BLaER1 (cell line): ENCODE measurements at regions not wholly inside any gene's neighbourhood (a gene's known extent, or its start where the extent isn't known, plus 50 kb on each side); places are given as distances from the start of the nearest gene placed in this dataset.
"Not testable (repeated sequence)": the region's sequence is repeated elsewhere in the genome, so short reads cannot be mapped to it uniquely, and the experiment has no call there.

Experiments used
- H3K27ac ChIP-seq: shearing (Covaris generic); formaldehyde crosslinking; 2 replicates; pipeline ENCODE4 v1.8.1; 2022
- H3K27me3 ChIP-seq: shearing (Covaris generic); formaldehyde crosslinking; 2 replicates; pipeline ENCODE4 v1.8.1; 2022
- H3K36me3 ChIP-seq: shearing (Covaris generic); formaldehyde crosslinking; 2 replicates; pipeline ENCODE4 v1.8.1; 2022
- H3K4me1 ChIP-seq: shearing (Covaris generic); formaldehyde crosslinking; 2 replicates; pipeline ENCODE4 v1.8.1; 2022
- H3K4me2 ChIP-seq: shearing (Covaris generic); formaldehyde crosslinking; 2 replicates; pipeline ENCODE4 v1.8.1; 2022
- H3K4me3 ChIP-seq: shearing (Covaris generic); formaldehyde crosslinking; 2 replicates; pipeline ENCODE4 v1.8.1; 2022
- H3K9ac ChIP-seq: shearing (Covaris generic); formaldehyde crosslinking; 2 replicates; pipeline ENCODE4 v1.8.1; 2022
- H3K9me3 ChIP-seq: shearing (Covaris generic); formaldehyde crosslinking; 2 replicates; pipeline ENCODE4 v1.8.1; 2022
- H4K20me1 ChIP-seq: shearing (Covaris generic); formaldehyde crosslinking; 2 replicates; pipeline ENCODE4 v1.8.1; 2022
- Cebpa-rat ChIP-seq: shearing (Covaris generic); IDR thresholded peaks from 2 replicates; pipeline ENCODE4 v1.8.1; 2022

DNA sequence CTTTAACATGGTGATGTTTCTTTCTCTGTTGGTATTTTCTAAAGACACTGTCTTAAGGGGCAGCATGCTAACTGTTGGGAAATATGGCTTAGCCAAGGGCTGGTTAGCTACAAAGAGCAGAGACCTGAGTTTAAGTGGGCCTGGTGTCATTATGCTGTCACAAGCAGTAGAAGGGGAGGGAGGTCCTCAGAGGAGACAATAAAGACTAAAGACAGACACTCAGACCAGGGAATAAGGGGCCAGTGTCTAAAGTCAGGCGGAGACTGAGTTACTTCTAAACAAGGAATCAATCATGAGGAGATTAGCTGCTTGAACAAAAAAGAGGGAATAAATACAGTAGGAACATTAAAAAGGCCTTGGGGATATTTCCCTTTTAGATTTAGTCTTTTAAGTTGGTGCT, 142.7 kb upstream of the DPPA4 start:
- no peak overlapping the region for H3K9ac ChIP-seq
- no peak overlapping the region for H3K4me2 ChIP-seq
- no peaks in the 10 kb centered on the region for H3K9me3 ChIP-seq
- H3K27ac ChIP-seq, result no peak overlapping the region
- H3K4me3 ChIP-seq, result no peak overlapping the region
- H3K36me3 ChIP-seq, result no peaks in the 10 kb centered on the region
- no peaks in the 10 kb centered on the region for H4K20me1 ChIP-seq
- TF ChIP-seq Cebpa-rat, result no peak
- no peaks in the 10 kb centered on the region for H3K4me1 ChIP-seq
- H3K27me3 ChIP-seq, result no peaks in the 10 kb centered on the region

DNA sequence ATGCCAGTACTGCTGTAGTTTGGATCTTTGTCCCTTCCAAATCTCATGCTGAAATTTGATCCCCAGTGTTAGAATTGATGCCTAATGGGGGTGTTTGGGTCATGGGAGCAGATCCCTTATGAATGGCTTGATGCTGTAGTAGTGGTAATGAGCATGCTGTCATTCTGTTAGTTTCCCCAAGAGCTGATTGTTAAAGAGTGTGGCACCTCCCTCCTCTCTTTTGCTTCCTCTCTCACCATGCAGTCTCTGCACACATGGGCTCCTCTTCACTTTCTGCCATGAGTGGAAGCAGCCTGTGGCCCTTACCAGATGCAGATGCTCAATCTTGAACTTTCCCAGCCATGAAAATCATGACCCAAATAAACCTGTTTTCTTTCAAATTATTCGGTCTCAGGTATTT, 141.3 kb upstream of the DPPA4 start:
- Histone ChIP-seq H3K9ac (no peak overlapping the region), H3K27me3 (no peaks in the 10 kb centered on the region), H3K9me3 (no peaks in the 10 kb centered on the region), H4K20me1 (no peaks in the 10 kb centered on the region), H3K4me3 (no peak overlapping the region), H3K27ac (no peak overlapping the region), H3K4me1 (no peaks in the 10 kb centered on the region), H3K4me2 (no peak overlapping the region), H3K36me3 (no peaks in the 10 kb centered on the region)
- no peak for TF ChIP-seq Cebpa-rat

DNA sequence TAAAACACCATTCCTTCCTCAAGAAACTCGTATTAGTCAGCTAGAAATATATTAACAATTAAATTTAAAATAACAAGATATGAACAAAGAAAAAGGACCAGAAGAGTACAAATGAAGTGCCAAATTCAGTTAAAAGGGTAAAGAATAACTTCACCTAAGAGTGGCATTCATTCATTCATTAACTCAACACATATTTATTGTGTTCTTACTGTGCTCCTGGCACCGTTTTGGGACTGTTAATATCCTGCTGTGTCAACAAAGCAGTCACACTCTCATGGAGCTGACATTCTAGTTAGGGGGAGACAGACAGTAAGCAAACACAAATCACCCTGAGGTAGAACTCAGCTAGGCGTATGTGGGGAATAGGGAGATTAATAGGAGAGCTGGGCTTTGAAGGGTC, 123.6 kb upstream of the DPPA4 start:
- Histone ChIP-seq H3K4me1 (no peaks in the 10 kb centered on the region), H3K36me3 (no peaks in the 10 kb centered on the region), H3K4me2 (no peak overlapping the region), H3K27me3 (no peaks in the 10 kb centered on the region), H3K4me3 (no peak overlapping the region), H3K9me3 (peaks cover 7% of the 10 kb centered on the region; the same call in 1 of the 2 replicates), H3K27ac (no peak overlapping the region), H3K9ac (no peak overlapping the region), H4K20me1 (no peaks in the 10 kb centered on the region)
- no peak for TF ChIP-seq Cebpa-rat

DNA sequence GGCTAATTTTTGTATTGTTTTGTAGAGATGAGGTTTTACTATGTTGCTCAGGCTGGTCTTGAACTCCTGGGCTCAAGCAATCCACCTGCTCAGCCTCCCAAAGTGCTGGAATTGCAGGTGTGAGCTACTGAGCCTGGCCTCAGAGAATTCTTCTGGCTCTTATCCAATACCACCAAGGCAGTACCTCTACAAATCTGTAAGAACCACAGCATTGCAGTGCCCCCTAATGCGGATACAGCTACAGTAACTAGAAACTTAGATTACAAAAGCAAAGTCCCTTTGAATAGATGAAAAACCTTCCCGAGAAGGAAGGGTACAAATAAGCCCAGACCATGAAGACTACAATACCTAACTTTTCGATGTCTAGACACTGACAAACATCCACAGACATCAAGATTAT, 107.9 kb upstream of the DPPA4 start:
- Histone ChIP-seq H3K9ac (no peak overlapping the region), H3K4me1 (no peaks in the 10 kb centered on the region), H3K4me2 (no peak overlapping the region), H4K20me1 (no peaks in the 10 kb centered on the region), H3K9me3 (peaks cover 4% of the 10 kb centered on the region; the same call in 1 of the 2 replicates), H3K27me3 (no peaks in the 10 kb centered on the region), H3K36me3 (no peaks in the 10 kb centered on the region), H3K27ac (no peak overlapping the region), H3K4me3 (no peak overlapping the region)
- no peak for TF ChIP-seq Cebpa-rat

DNA sequence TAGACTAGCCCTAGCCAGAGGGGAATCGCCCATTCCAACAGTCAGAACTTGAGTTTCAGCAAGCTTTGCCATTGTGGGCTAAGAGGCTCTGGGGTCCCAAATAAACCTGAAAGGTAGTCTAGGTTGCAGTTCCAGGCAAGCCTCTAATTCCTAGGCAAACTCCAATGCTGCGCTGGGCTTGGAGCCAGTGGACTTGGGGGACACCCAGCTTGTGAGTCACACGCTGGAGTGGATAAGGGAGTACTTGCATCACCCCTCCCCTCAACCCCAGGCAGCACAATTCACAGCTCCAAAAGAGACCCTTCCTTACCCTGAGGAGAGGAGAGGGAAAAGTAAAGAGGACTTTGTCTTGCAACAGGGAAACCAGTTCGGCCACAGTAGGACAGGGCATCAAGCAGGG, 105.2 kb upstream of the DPPA4 start:
- no peaks in the 10 kb centered on the region for H3K36me3 ChIP-seq
- TF ChIP-seq Cebpa-rat, result no peak
- H3K4me1 ChIP-seq, result no peaks in the 10 kb centered on the region
- H3K27ac ChIP-seq, result no peak overlapping the region
- H3K9me3 ChIP-seq, result peaks cover 4% of the 10 kb centered on the region; the same call in 1 of the 2 replicates
- no peak overlapping the region for H3K9ac ChIP-seq
- H3K27me3 ChIP-seq, result no peaks in the 10 kb centered on the region
- no peak overlapping the region for H3K4me2 ChIP-seq
- H4K20me1 ChIP-seq, result no peaks in the 10 kb centered on the region
- H3K4me3 ChIP-seq, result no peak overlapping the region

DNA sequence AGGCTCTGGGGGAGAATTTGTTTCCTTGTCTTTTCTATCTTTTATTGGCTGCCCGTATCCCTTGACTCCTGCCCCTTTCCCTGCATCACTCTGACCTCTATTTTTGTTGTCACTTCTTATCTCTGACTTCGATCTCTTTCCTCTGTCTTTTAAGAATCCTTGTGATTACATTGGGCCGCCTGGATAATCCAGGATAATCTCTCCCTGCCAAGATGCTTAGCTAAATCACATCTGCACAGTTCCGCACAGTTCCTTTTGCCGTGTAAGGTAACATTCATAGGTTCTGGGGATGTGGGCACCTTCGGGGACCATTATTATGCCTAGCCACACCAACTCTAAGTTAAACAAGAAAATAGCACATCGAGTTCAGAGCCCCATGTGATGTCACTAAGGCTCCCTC, 103.0 kb upstream of the DPPA4 start:
- H3K4me1 ChIP-seq, result no peaks in the 10 kb centered on the region
- H3K27ac ChIP-seq, result no peak overlapping the region
- no peak for TF ChIP-seq Cebpa-rat
- no peaks in the 10 kb centered on the region for H3K27me3 ChIP-seq
- no peak overlapping the region for H3K4me2 ChIP-seq
- no peak overlapping the region for H3K4me3 ChIP-seq
- H3K9me3 ChIP-seq, result no peaks in the 10 kb centered on the region; the same call in 1 of the 2 replicates
- H4K20me1 ChIP-seq, result no peaks in the 10 kb centered on the region
- no peaks in the 10 kb centered on the region for H3K36me3 ChIP-seq
- H3K9ac ChIP-seq, result no peak overlapping the region

DNA sequence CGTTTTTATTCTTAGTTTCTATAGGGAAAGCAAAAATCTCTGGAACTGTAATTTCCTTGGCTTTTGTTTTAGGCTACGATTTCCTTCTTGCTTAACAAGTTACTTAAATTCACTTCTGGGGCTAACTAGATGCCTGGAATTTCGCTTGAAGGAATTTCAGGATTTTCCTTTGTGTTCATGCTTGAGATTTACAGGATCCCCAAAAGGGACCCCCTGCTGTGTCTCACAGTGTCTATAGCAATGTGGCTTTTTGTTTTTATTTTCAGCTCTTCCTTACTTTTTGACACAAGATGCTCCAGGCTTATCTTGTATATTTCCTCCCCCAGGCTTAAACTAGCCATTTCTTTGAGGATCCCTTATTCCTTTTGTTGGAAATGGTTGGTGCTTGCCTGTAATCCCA, 95.5 kb upstream of the DPPA4 start:
- no peaks in the 10 kb centered on the region for H3K36me3 ChIP-seq
- no peak overlapping the region for H3K9ac ChIP-seq
- no peaks in the 10 kb centered on the region for H3K27me3 ChIP-seq
- no peak overlapping the region for H3K4me2 ChIP-seq
- H3K4me3 ChIP-seq, result no peak overlapping the region
- no peaks in the 10 kb centered on the region for H3K9me3 ChIP-seq
- no peaks in the 10 kb centered on the region for H4K20me1 ChIP-seq
- H3K4me1 ChIP-seq, result no peaks in the 10 kb centered on the region
- no peak overlapping the region for H3K27ac ChIP-seq
- TF ChIP-seq Cebpa-rat, result no peak

DNA sequence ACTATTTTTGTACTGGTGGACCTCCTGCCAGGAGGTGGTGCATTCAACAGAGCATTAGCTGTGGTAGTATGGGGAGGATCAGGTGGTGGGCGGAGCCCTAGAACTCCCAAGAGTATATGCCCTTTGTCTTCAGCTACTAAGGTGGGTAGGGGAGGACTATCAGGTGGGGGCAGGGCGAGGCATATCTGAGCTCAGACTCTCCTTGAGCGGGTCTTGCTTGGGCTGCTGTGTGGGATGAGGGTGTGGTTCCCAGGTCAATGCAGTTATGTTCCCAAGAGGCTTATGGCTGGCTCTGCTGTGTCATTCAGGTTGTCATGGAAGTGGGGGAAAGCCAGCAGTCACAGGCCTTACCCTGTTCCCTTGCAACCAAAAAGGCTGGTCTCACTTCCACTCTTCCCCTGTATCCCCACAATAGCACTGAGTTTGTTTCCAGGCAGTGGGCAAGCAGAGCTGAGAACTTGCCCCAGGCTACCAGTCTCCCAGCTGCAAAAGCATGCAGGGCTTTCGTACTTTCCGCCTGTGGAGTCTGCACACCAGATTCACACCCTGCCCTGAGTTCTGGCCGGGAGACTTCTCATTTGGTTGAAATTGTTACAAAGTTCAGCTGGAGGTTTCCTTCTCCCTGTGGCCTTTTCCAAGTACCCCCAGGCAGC, 93.7 kb upstream of the DPPA4 start:
- H3K27ac ChIP-seq, result no peak overlapping the region
- no peaks in the 10 kb centered on the region for H4K20me1 ChIP-seq
- TF ChIP-seq Cebpa-rat, result no peak
- no peak overlapping the region for H3K4me3 ChIP-seq
- H3K9me3 ChIP-seq, result no peaks in the 10 kb centered on the region
- H3K4me1 ChIP-seq, result no peaks in the 10 kb centered on the region
- H3K4me2 ChIP-seq, result no peak overlapping the region
- no peaks in the 10 kb centered on the region for H3K27me3 ChIP-seq
- H3K9ac ChIP-seq, result no peak overlapping the region
- H3K36me3 ChIP-seq, result no peaks in the 10 kb centered on the region

DNA sequence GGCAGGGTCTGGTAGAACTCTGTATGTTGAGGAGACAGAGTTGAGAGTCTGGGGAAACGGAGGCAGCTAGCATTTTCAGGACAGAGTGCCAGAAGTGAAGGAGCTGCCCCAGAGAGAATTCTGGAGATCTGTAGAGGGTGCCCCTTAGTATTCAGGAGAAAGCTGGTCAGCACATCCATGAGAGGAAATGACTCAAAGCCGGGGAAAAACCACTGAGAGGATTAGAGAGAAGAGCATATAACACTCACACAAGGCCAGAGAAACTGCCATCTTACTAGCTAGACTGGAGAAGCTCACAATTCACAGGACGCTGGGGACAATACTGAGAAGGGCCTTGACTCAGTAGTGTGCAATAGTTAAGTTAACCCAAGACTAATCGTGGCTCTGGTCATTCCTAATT, 75.7 kb upstream of the DPPA4 start:
- Histone ChIP-seq H4K20me1 (no peaks in the 10 kb centered on the region), H3K9me3 (peaks cover 13% of the 10 kb centered on the region), H3K36me3 (no peaks in the 10 kb centered on the region), H3K27me3 (no peaks in the 10 kb centered on the region), H3K9ac (no peak overlapping the region), H3K4me1 (no peaks in the 10 kb centered on the region), H3K4me3 (no peak overlapping the region), H3K4me2 (no peak overlapping the region), H3K27ac (no peak overlapping the region)
- no peak for TF ChIP-seq Cebpa-rat

DNA sequence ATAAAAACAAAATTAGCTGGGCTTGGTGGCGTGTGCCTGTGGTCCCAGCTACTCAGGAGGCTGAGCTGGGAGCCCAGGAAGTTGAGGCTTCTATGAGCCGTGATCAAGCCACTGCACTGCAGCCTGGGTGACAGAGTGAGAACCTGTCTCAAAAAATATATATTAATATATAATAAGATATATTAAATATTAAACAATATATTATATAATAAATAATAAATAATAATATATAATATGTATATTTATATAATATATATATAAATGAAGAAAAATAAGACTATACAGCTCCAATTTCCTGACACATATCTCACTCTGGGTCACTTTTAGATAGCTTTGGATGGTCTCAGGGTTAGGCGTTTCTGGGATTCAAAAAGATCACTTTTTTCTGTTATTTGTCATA, 74.2 kb upstream of the DPPA4 start:
- no peak for TF ChIP-seq Cebpa-rat
- H3K36me3 ChIP-seq, result no peaks in the 10 kb centered on the region
- H3K27ac ChIP-seq, result no peak overlapping the region
- H3K4me1 ChIP-seq, result no peaks in the 10 kb centered on the region
- no peaks in the 10 kb centered on the region for H3K27me3 ChIP-seq
- no peak overlapping the region for H3K9ac ChIP-seq
- H3K4me2 ChIP-seq, result no peak overlapping the region
- H3K4me3 ChIP-seq, result no peak overlapping the region
- H4K20me1 ChIP-seq, result no peaks in the 10 kb centered on the region
- H3K9me3 ChIP-seq, result peaks cover 13% of the 10 kb centered on the region

DNA sequence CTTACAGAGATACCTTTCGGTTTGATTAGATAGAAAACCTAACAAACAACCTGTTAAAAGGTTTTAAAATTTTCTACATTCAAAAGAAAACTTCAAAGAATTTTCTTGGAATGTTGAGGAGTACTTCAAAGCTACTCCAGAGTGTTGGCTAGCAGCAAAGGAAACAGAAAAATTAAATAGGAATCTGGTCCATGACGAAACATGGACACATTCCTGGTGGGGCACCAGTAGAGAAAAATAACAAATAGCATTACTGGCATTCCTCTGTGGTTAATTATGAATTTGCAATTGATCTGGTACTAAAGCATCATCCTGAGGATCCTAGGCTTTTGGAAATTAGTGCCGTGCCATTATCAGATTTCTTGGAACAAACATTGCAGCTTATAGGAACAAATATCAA, 59.5 kb upstream of the DPPA4 start:
- H3K9ac ChIP-seq, result no peak overlapping the region

DNA sequence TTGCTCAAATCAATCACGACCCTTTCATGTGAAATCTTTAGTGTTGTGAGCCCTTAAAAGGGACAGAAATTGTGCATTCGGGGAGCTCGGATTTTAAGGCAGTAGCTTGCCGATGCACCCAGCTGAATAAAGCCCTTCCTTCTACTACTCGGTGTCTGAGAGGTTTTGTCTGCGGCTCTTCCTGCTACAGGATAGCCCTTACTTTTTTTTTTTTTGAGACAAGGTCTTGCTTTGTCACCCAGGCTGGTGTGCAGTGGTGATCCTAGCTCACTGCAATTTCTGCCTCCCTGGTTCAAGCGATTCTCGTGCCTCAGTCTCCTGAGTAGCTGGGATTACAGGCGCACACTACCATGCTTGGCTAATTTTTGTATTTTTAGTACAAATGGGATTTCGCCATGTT, 56.4 kb upstream of the DPPA4 start:
- not testable (repeated sequence) for H3K27me3 ChIP-seq

More for the DNA sequence above, 59.5 kb upstream of the DPPA4 start:
- Histone ChIP-seq H4K20me1 (no peaks in the 10 kb centered on the region), H3K36me3 (no peaks in the 10 kb centered on the region), H3K4me3 (no peak overlapping the region), H3K9me3 (0 out of 2 replicates have a peak, but pooled peaks cover 5% of the 10 kb centered on the region), H3K4me2 (no peak overlapping the region), H3K4me1 (peaks cover 4% of the 10 kb centered on the region; the same call in 1 of the 2 replicates), H3K27me3 (no peaks in the 10 kb centered on the region), H3K27ac (no peak overlapping the region)
- no peak for TF ChIP-seq Cebpa-rat

More for the DNA sequence above, 56.4 kb upstream of the DPPA4 start:
- H3K9ac ChIP-seq, H3K36me3 ChIP-seq, H3K27ac ChIP-seq, H4K20me1 ChIP-seq, H3K9me3 ChIP-seq, H3K4me1 ChIP-seq, H3K4me3 ChIP-seq, H3K4me2 ChIP-seq: not testable (repeated sequence)
